GM12878 (cell line): ENCODE measurements at regions not wholly inside any gene's neighbourhood (a gene's known extent, or its start where the extent isn't known, plus 50 kb on each side); places are given as distances from the start of the nearest gene placed in this dataset.

Experiments
- ATAC-seq: fragments of 200-7000 bp; cut with Tn5 transposase; 3 replicates; pipeline ENCODE4 v1.9.1; 2020; ENCODE audit warnings: mild to moderate bottlenecking, moderate library complexity
- BruUV-seq: library from RNA; stranded (reverse); fragments of 400-500 nt; replicated peaks from 2 replicates; lab custom pipeline; 2021; lab: Mats Ljungman, UMichigan
- CTCF ChIA-PET: fragments of 300-600 bp; sonication (Branson Sonifier 250); formaldehyde crosslinking; extraction: SDS; loops from one replicate; lab custom pipeline; 2021; ENCODE audit warnings: inconsistent platforms; lab: Yijun Ruan, JAX
- POLR2A ChIA-PET: fragments of 350-600 bp; formaldehyde crosslinking; extraction: SDS; loops from one replicate; lab custom pipeline; 2021; ENCODE audit warnings: inconsistent platforms; lab: Charles Lee
- RAD21 ChIA-PET: fragments of 300-600 bp; sonication (Branson Sonifier 250); formaldehyde crosslinking; loops from one replicate; lab custom pipeline; 2023; ENCODE audit warnings: antibody characterized with exemption; ENCODE audit not compliant: unreplicated experiment; lab: Charles Lee
- SMC1A ChIA-PET: fragments of 300-600 bp; sonication (Branson Sonifier 250); formaldehyde crosslinking; loops from one replicate; lab custom pipeline; 2023; ENCODE audit not compliant: unreplicated experiment, uncharacterized antibody; lab: Charles Lee
- DNase-seq: peaks from one replicate; pipeline ENCODE4 v3.0.0-alpha.2; 2011; ENCODE audit warnings: low read depth, low spot score
- FAIRE-seq: peaks from 3 replicates; lab custom pipeline; 2011; peaks lifted over from hg19 to GRCh38; lab: Jason Lieb, UNC
- H2AFZ ChIP-seq: 2 replicates; pipeline ENCODE4 v1.6.0; 2011; ENCODE audit warnings: low read depth, low read length, control low read depth; ENCODE audit not compliant: control insufficient read depth
- H3K27ac ChIP-seq: 2 replicates; pipeline ENCODE4 v1.5.1; 2011; ENCODE audit warnings: control low read depth; ENCODE audit not compliant: control insufficient read depth, insufficient read depth
- H3K27me3 ChIP-seq, 2 experiments: replicated peaks in 1 of 2; 2 replicates each; pipeline versions ENCODE4 v1.6.0 to v1.6.1; 2011; ENCODE audit warnings: low read length in 1 of 2; ENCODE audit not compliant: control insufficient read depth in 2 of 2, insufficient read depth in 2 of 2
- H3K36me3 ChIP-seq, 2 experiments: 2 replicates each; pipeline ENCODE4 v1.5.1; 2011; ENCODE audit warnings: low read length in 1 of 2; ENCODE audit not compliant: control insufficient read depth in 2 of 2, insufficient read depth in 2 of 2
- H3K4me1 ChIP-seq: 2 replicates; pipeline ENCODE4 v1.6.1; 2011; ENCODE audit warnings: mild to moderate bottlenecking, low read length, moderate library complexity, mixed read lengths; ENCODE audit not compliant: control insufficient read depth, insufficient read depth
- H3K4me2 ChIP-seq: 2 replicates; pipeline ENCODE4 v1.6.0; 2011; ENCODE audit warnings: control low read depth; ENCODE audit not compliant: control insufficient read depth, insufficient read depth
- H3K4me3 ChIP-seq: fragments of 200-600 bp; sonication (generic); 2 replicates; pipeline ENCODE4 v1.5.1; 2016
- H3K79me2 ChIP-seq: 2 replicates; pipeline ENCODE4 v1.6.0; 2011; ENCODE audit warnings: low read length; ENCODE audit not compliant: control insufficient read depth, insufficient read depth
- H3K9ac ChIP-seq: 2 replicates; pipeline ENCODE4 v1.8.0; 2011; ENCODE audit warnings: low read length, control low read depth, mixed read lengths; ENCODE audit not compliant: control insufficient read depth, insufficient read depth
- H3K9me3 ChIP-seq: replicated peaks from 3 replicates; pipeline ENCODE4 v1.5.1; 2011; ENCODE audit warnings: mild to moderate bottlenecking, low read length; ENCODE audit not compliant: control insufficient read depth, insufficient read depth
- H4K20me1 ChIP-seq: 2 replicates; pipeline ENCODE4 v1.6.0; 2011; ENCODE audit not compliant: control insufficient read depth, insufficient read depth
- ATF3 ChIP-seq: IDR thresholded peaks from 2 replicates; pipeline ENCODE4 v1.6.1; 2011; ENCODE audit warnings: low read depth, mild to moderate bottlenecking, low read length, moderate library complexity, borderline replicate concordance; ENCODE audit errors: extremely low read depth
- CBFB ChIP-seq: IDR thresholded peaks from 2 replicates; pipeline ENCODE4 v1.6.1; 2016; ENCODE audit warnings: antibody characterized with exemption, low read depth
- CREM ChIP-seq: IDR thresholded peaks from 2 replicates; pipeline ENCODE4 v1.6.1; 2014; ENCODE audit warnings: antibody characterized with exemption, low read depth
- DPF2 ChIP-seq: fragments of 450-650 bp; IDR thresholded peaks from 2 replicates; pipeline ENCODE4 v1.6.1; 2017; ENCODE audit warnings: mild to moderate bottlenecking
- GATAD2B ChIP-seq: fragments of 450-650 bp; conservative IDR thresholded peaks from 2 replicates; pipeline ENCODE4 v1.6.1; 2017; ENCODE audit warnings: low read depth, mild to moderate bottlenecking, moderate library complexity
- JUNB ChIP-seq: IDR thresholded peaks from 2 replicates; pipeline ENCODE4 v1.6.1; 2016; ENCODE audit warnings: antibody characterized with exemption, mild to moderate bottlenecking
- WGBS: methylation state at CpG from one replicate; pipeline ENCODE4 v1.1.6; 2016; ENCODE audit warnings: low lambda C conversion rate; ENCODE audit not compliant: insufficient replicate concordance, insufficient coverage; ENCODE audit errors: missing lambda C conversion rate; 5-methylcytosine and 5-hydroxymethylcytosine counted together
- in situ Hi-C: fragments of 300-500 bp; cut with MboI; formaldehyde crosslinking; loops from 9 replicates; pipeline ENCODE4 v1.14.3; 2018; ENCODE audit warnings: mixed read lengths
- intact Hi-C: fragments of 100-400 bp; cut with micrococcal nuclease; formaldehyde crosslinking; loops from one replicate; pipeline ENCODE4 v1.14.2; 2022; ENCODE audit not compliant: unreplicated experiment
- TF ChIP-seq, protein P1 (sequence below): fragments of 450-650 bp; IDR thresholded peaks from 2 replicates; pipeline ENCODE4 v1.6.1; 2016; ENCODE audit warnings: mild to moderate bottlenecking
- TF ChIP-seq, protein P2 (sequence below): fragments of 450-650 bp; conservative IDR thresholded peaks from 2 replicates; pipeline ENCODE4 v1.6.1; 2017; ENCODE audit warnings: mild to moderate bottlenecking, moderate library complexity
- TF ChIP-seq, protein P3 (sequence below): fragments of 450-650 bp; IDR thresholded peaks from 2 replicates; pipeline ENCODE4 v1.6.1; 2016; ENCODE audit warnings: mild to moderate bottlenecking

- Histone ChIP-seq H3K4me2 (no peak overlapping the region), H4K20me1 (no peaks in the 10 kb centered on the region), H3K4me1 (no peaks in the 10 kb centered on the region), H3K9ac (no peak overlapping the region), H3K27ac (no peak overlapping the region), H3K36me3 (no peaks in the 10 kb centered on the region), H3K79me2 (no peaks in the 10 kb centered on the region), H3K27me3 (no peaks in the 10 kb centered on the region; a peak in 1 of 4 replicates), H2AFZ (no peak overlapping the region), H3K4me3 (no peak overlapping the region), H3K9me3 (no peaks in the 10 kb centered on the region)
- ChIA-PET CTCF (no interaction called here), SMC1A (no interaction called here), POLR2A (no interaction called here), RAD21 (no interaction called here)
- WGBS, result 46% methylated on average over 7 of the region's 7 CpGs
- DNase-seq (no peak), ATAC-seq (no peak), FAIRE-seq (no peak)
- in situ Hi-C loops (no loop called here), intact Hi-C loops (no loop called here)
- BruUV-seq, result no TSS peak
- TF ChIP-seq CREM (no peak), ATF3 (no peak)
These were observed 148.2 kb downstream of the TLE3 start for GRCh38 chr15:69949485-69949884.

GRCh38 chr15:69951256-69951897 lies 146.3 kb downstream of the TLE3 start:
- no peaks in the 10 kb centered on the region for H3K27me3 ChIP-seq
- H3K4me3 ChIP-seq, result no peak overlapping the region
- intact Hi-C loops, result no loop called here
- no peak overlapping the region for H3K4me2 ChIP-seq
- 27% methylated on average over 2 of the region's 2 CpGs for WGBS
- H4K20me1 ChIP-seq, result no peaks in the 10 kb centered on the region
- H3K9me3 ChIP-seq, result no peaks in the 10 kb centered on the region
- H3K4me1 ChIP-seq, result no peaks in the 10 kb centered on the region
- in situ Hi-C loops, result no loop called here
- DNase-seq, result no peak
- CTCF ChIA-PET, result interaction anchor here (0.6 kb wide), 1 partner anchor 477 kb away, joined by 3 read pairs; no protein-coding TSS in a partner anchor
- no peak overlapping the region for H3K9ac ChIP-seq
- ATAC-seq, result no peak
- no peak overlapping the region for H3K27ac ChIP-seq
- H3K36me3 ChIP-seq, result no peaks in the 10 kb centered on the region
- POLR2A ChIA-PET, result interaction anchor here (0.5 kb wide), 1 partner anchor 458 kb away, joined by 6 read pairs; no protein-coding TSS in a partner anchor
- RAD21 ChIA-PET, result no interaction called here
- no peak for FAIRE-seq
- H3K79me2 ChIP-seq, result no peaks in the 10 kb centered on the region
- no TSS peak for BruUV-seq
- H2AFZ ChIP-seq, result no peak overlapping the region
- SMC1A ChIA-PET, result no interaction called here
- TF ChIP-seq GATAD2B (no peak), ATF3 (no peak), DPF2 (no peak), CBFB (no peak), JUNB (no peak)
- TF ChIP-seq, protein P1, sequence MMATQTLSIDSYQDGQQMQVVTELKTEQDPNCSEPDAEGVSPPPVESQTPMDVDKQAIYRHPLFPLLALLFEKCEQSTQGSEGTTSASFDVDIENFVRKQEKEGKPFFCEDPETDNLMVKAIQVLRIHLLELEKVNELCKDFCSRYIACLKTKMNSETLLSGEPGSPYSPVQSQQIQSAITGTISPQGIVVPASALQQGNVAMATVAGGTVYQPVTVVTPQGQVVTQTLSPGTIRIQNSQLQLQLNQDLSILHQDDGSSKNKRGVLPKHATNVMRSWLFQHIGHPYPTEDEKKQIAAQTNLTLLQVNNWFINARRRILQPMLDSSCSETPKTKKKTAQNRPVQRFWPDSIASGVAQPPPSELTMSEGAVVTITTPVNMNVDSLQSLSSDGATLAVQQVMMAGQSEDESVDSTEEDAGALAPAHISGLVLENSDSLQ, result no peak
- TF ChIP-seq, protein P2, sequence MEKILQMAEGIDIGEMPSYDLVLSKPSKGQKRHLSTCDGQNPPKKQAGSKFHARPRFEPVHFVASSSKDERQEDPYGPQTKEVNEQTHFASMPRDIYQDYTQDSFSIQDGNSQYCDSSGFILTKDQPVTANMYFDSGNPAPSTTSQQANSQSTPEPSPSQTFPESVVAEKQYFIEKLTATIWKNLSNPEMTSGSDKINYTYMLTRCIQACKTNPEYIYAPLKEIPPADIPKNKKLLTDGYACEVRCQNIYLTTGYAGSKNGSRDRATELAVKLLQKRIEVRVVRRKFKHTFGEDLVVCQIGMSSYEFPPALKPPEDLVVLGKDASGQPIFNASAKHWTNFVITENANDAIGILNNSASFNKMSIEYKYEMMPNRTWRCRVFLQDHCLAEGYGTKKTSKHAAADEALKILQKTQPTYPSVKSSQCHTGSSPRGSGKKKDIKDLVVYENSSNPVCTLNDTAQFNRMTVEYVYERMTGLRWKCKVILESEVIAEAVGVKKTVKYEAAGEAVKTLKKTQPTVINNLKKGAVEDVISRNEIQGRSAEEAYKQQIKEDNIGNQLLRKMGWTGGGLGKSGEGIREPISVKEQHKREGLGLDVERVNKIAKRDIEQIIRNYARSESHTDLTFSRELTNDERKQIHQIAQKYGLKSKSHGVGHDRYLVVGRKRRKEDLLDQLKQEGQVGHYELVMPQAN, result no peak
- TF ChIP-seq, protein P3, sequence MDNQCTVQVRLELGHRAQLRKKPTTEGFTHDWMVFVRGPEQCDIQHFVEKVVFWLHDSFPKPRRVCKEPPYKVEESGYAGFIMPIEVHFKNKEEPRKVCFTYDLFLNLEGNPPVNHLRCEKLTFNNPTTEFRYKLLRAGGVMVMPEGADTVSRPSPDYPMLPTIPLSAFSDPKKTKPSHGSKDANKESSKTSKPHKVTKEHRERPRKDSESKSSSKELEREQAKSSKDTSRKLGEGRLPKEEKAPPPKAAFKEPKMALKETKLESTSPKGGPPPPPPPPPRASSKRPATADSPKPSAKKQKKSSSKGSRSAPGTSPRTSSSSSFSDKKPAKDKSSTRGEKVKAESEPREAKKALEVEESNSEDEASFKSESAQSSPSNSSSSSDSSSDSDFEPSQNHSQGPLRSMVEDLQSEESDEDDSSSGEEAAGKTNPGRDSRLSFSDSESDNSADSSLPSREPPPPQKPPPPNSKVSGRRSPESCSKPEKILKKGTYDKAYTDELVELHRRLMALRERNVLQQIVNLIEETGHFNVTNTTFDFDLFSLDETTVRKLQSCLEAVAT, result no peak
